ENCODE measurements at regions not wholly inside any gene's neighbourhood (a gene's known extent, or its start where the extent isn't known, plus 50 kb on each side); places are given as distances from the start of the nearest gene placed in this dataset.

- no peak for TF ChIP-seq CTCF (conservative IDR thresholded peaks at IDR 0.05 in 1 of 2, IDR thresholded peaks at IDR 0.05 in 1 of 2; ENCODE audit: extremely low read depth in 1 of 2, insufficient read depth in 1 of 2, low read depth in 1 of 2, low read length in 2 of 2)
- TF ChIP-seq EZH2 (IDR thresholded peaks at IDR 0.05; ENCODE audit: borderline replicate concordance, low read length) = no peak
These were observed 105.8 kb downstream of the CRLF2 start for GRCh38 chrX:1106478-1107210.

Data from mammary epithelial cell (primary cell).